ENCODE measurements at regions not wholly inside any gene's neighbourhood (a gene's known extent, or its start where the extent isn't known, plus 50 kb on each side); places are given as distances from the start of the nearest gene placed in this dataset.
"Not testable (repeated sequence)": the region's sequence is repeated elsewhere in the genome, so short reads cannot be mapped to it uniquely, and the experiment has no call there.

DNA sequence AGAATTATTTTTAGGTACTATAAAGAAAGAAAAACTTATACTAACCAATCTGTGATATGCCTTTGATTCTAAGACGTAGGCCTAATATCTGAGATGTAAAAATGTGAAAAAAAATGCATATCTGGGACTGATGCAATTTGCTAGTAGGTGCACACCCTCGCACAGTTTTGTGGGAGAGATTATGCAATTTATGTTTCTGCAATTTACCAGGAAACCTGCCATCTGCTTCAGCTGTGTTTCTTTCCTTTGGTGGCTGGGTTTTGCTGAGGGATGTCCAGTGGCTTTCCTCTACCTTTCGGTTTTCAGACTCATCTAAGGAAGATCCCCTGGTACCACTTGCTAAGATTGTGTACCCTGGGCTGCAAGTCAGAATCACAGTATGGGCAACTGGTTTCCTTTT is 186.9 kb downstream of the ZFP64 start:
- no peak for DNase-seq

DNA sequence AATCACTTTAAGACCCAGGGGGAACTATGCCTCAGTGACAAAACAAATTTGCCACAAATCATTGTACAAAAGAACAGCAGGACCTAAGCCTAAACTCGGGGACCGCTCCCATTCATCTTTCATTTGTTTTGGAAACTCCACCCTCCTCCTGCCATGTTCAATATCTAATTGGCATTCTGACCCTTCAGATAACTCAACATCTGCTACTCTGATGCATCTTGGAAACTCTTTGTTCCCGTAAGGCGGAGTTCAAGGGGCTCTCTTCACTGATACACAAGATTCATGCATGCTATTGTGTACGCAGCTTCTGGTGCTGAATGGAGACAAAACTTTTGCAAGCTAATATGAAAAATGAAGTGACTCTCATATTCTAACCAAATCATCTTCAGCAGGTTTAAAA is 187.6 kb downstream of the ZFP64 start:
- no peak for DNase-seq

DNA sequence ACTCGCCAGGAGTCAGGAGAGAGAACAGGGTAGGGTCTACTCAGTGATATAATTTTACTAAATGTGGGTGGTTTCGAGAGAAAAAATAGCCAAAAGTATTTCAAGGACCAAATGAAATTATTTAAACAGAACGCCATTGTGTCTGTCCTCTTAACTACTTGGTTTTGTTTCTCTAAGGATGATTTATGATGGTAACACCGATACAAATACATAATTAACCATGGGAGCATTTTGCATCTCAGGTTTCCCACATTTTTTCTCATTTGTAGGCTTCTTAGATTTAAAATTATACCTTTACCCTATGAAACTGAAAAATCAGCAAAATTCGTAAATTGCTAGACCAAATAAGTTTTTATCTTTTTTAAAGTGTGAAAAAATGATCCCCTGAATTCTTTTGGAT is 188.2 kb downstream of the ZFP64 start:
- DNase-seq: no peak

DNA sequence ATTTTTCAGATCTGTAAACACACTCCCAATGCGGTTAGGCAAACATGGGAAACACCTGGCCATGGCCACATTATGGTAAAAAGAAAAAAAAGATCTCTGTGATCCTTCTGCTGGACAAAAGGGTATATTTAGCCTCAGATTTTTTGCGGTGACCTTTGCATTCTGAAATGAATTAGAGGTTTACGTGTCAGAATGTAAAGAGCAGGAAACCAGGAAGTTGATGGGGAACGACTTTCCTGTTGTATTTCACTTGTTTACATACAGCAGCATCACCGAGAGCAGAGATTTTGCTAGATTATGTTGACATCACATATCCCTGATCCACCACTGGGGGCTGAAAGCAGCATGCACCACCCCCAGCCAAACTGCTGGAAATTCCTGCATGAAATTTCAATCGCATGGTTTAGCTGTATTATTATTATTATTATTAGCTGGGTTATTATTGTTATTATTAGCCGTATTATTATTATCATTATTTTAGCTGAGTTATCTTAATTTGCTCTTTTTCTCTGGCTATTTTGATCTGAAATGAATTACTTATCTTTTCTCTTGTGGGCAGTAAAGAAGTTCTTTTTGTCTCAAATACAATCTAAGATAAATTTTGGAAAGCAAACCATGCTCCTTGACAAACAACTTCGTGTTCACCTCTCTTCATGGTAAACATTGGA is 189.4 kb downstream of the ZFP64 start:
- DNase-seq: no peak

DNA sequence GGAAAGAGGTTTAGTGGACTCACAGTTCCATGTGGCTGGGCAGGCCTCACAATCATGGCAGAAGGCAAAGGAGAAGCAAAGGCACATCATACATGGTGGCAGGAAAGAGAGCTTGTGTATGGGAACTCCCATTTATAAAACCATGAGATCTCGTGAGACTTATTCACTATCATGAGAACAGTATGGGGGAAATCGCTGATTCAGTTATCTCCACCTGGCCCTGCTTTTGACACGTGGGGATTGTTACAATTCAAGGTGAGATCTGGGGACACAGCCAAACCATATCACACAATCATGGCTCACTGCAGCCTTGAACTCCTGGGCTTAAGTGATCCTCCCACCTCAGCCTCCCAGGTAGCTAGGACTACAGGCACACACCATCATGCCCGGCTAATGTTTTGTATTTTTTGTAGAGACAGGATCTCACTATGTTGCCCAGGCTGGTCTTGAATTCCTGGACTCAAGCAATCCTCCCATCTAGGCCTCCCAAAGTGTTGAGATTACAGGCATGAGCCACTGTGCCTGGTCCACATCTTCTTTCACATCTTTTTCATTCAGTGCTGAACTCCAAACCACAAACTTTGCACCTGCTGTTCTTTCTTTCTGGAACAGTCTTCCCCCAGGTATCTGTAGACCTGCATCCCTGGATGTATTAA is 194.2 kb downstream of the ZFP64 start:
- DNase-seq: not testable (repeated sequence)

DNA sequence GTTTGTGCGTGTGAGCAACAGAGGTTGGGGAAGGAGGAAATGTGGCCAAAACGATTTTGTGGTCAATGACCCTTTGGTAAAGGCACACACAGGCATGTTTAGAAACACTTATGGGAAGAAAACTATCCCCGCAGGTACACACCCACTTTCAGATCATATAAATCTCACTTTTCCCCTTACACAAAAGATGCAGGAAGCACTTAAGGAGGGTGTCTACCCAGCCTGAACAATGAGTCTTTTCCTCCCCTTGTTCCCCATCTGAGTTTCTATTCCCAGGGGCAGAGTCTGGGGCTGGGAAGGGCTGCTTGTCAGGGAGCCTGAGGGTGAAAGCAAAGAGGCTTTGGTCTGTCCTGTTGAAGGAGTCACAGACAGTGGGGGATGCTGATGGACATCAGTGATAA is 193.2 kb upstream of the SALL4 start:
- DNase-seq: no peak

DNA sequence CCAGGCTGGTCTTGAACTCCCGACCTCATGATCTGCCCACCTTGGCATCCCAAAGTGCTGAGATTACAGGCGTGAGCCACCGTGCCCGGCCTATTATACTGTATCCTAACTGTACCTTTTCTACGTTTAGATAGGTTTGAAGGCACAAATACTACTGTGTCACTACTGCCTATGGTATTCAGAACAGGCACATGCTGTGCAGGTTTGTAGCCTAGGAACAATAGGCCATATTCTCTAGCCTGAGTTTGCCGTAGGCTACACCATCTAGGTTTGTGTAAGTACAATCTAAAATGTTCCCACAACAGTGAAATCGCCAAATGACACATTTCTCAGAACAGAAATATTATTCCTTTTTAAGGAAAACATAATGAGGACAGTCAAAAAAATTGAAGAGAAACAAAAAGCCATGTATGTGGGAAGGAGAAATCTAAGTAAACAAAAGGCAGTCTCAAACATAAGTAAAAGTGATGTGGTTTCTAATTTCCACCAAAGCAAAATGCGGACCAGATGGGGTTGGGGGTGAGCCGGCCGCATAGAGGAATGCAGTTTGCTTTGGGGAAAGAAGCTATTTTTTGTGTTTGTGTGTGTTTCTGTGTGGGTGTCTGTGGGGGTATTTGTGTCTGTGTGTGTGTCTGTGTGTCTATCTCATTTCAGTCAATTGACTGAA is 192.6 kb upstream of the SALL4 start:
- no peak for DNase-seq

DNA sequence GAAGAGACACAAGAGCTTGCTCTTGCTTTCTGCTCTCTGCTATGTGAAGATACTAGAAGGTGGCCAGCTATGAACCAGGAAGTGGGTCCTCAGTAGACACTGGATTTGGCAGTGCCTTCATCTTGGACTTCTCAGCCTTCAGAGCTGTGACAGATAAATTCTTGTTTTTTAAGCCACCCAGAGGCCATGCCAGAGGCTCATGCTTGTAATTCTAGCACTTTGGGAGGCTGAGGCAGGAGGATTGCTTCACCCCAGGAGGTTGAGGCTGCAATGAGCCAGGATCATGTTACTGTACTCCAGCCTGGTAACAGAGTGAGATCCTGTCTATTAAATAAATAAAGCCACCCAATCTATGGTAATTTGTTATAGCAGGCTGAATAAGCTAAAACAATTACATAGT is 185.5 kb upstream of the SALL4 start:
- DNase-seq: no peak

DNA sequence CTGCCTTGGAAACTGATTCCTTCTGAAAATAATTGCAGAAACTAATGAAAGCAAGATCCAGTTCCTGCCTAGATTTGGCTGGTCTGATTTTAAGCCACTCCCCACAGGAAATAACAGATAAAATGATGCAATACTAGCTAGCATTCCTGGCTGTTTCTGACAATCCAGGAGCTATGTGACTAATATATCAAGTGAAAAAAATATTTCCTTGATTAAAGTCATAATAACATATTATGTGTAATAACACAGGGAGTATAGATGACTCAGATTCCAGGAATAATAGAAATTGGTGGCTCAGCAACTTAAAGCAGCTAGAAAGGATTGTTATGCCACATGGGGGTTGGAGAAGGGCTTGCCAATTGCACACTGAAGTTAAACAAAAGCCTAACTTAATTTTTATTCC is 182.7 kb upstream of the SALL4 start:
- DNase-seq: no peak

DNA sequence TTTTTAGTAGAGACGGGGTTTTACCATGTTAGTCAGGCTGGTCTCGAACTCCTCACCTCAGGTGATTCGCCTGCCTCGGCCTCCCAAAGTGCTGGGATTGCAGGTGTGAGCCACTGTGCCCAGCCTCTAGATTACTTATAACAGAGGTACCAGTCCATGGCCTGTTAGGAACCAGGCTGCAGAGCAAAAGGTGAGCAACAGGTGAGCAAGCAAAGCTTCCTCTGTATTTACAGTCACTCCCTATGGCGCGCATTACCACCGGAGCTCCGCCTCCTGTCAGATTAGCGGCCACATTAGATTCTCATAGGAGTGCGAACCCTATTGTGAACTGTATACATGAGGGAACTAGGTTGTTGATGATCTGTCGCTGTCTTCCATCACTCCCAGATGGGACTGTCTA is 178.0 kb upstream of the SALL4 start:
- DNase-seq: no peak

DNA sequence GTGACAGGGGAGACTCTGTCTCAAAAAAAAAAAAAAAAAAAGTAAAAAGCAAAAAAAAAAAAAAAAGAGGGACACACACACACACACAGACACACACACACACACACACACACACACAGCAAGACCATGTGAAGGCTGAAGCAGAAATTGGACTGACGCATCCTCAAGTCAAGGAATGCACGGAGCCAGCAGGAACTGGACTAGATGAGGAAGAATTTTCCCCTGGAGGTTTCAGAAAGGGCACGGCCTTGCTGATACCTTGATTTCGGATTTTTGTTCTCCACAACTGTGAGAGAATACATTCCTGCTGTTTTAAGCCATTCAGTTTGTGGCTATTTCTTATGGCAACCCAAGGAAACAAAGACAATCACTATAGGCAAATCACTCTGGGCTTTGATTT is 176.9 kb upstream of the SALL4 start:
- DNase-seq: no peak

DNA sequence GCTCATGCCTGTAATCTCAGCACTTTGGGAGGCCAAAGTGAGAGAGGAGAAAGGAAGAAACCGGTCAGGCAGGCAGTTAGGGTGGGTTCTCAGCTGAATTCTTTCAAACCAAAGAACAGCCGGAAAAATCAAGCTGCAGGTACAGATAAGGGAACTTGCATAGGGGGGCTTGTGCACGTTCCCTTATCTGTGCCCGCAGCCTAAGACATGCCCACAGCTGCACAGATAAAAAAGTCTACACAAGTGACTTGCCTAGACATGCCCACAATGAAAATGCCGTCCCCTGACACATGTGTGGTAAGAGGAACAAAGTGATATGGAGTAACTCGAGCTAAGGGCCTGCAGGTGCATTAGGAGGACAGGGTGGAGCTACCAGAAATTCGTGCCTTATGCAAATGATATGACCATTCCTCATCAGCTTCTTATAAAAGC is 175.8 kb upstream of the SALL4 start:
- no peak for DNase-seq

DNA sequence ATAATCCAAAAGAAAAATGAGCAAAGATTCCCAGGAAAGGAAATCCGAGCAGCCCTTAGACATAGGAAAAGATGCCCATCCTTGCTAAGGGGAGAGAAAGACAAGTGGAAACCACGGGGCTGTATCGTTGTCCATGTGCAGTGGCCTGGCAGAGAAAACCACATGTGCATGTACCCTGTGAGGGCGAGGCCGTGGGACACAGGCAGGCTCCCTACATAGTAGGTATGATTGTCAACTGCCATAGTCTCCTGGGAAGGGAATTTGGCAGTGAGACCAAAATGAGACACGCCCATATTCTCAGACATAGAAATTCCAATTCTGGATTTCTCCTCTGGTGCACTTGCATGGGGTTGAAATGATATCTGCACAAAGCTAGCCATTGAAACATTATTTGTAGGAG is 169.7 kb upstream of the SALL4 start:
- no peak for DNase-seq

DNA sequence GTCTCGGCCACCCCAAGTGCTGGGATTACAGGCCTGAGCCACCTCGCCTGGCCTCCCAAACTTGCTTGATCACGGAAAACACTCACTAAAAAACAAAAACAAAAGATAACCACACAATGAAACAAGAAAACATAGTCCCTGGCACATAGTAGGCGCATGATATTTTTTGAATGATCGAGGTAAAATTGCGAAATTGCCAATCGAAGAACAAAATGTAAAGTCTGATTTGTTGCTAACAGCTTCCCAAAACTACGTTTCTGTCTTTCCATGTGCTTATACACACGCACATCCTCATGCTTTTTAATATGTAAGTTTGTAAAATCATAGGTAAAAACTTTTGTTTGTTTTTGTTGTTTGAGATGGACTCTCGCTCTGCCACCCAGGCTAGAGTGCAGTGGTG is 168.5 kb upstream of the SALL4 start:
- DNase-seq: no peak

DNA sequence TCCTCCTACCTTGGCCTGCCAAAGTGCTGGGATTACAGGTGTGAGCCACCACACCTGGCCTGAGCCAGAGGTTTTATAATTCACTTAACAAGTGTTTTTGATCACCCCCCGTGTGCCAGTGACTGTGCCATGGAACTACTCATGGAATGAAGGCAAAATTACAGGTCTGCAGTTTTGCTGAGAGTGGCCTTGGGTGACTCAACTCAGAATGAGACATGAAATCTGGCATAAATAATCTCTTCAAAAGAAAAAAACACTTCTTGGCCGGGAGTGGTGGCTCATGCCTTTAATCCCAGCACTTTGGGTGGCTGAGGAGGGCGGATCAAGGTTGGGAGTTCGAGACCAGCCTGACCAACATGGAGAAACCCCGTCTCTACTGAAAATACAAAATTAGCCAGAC is 166.9 kb upstream of the SALL4 start:
- no peak for DNase-seq

DNA sequence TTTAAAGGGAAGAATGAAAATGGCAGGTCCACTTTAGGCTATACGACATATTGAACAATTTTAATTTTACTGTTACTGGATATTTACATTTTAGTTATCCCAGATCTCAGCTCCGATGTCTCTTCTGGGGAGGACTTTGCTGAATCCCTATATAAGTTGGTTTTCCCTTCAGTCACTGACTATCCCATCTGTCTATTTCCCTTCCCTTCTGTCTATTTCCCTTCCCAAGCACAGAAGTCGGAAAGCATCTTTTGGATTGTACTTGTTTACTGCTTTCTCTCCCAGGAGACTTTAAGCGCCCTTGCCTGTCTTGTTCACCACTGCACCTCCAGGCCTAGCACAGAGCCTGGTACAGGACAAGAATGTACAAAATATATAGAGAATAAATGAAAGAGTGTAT is 165.8 kb upstream of the SALL4 start:
- no peak for DNase-seq

DNA sequence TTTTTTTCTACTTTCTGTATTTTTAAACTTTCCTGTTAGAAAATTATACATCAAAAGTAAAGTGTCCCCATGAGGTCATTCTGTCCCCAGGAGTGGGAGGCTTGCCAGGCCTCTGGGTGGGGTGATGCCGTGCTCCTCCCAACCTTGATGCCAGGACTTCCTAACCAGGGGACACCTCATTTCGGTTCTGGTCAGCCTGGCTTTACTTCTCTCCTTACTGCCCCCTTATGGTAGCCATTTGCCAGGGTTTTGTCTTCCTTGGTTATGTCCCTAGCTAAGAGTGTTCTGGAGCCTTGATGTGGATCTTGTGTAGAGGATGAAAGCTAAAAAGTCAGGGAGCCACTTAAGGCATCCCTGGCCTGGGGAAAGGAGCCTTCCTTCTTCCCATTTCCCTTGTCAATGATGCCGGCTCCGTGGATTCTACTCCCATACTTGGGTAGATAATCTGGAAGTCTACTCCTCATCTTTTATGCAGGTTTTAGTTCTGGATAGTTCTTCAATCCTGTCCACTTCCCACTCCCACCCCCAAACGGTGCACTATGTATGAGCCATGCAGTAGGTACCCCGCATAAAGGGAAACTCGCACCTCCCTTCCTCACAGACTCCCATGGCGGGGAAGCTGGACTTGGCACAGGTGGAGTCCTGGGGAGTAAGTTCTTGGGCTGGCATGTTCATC is 164.1 kb upstream of the SALL4 start:
- DNase-seq: peak in 1 of 2 donors; percentile 11

DNA sequence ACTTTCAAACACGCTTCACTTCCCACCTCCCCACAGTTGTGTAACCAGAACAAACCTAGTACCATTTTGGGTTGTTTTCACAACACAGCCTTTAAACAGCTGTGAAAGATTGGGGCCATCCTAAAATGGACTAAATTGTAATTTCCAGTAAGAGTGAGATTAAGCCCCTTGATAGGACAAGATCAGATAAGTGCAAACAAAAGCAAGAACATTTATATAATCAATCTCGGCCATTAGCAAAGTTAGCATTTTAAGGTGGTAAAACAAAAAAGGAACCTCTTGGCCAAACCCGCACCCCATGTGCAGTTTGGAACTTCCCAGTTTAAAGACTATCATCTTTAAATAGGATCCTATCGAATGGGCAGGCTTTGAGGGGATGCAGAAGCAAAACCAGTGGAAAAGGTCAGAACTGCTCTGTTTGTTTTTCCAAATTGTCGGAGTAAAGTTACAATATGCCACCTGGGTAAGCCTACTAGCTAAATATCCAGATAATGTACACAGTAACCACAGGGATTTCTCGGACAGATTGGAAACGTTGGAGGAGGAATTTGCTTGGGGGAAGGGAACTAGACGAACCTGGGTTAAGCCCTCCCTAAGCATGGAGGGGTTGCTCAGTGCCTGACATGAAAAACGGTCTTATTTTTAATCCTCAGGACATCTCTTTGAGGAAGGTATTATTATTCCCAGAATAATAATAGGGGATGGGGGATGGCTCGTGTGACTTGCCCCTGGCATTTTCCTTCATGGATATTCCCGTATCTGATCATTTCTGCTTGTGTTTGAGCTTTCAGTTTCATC is 159.8 kb upstream of the SALL4 start:
- no peak for DNase-seq

DNA sequence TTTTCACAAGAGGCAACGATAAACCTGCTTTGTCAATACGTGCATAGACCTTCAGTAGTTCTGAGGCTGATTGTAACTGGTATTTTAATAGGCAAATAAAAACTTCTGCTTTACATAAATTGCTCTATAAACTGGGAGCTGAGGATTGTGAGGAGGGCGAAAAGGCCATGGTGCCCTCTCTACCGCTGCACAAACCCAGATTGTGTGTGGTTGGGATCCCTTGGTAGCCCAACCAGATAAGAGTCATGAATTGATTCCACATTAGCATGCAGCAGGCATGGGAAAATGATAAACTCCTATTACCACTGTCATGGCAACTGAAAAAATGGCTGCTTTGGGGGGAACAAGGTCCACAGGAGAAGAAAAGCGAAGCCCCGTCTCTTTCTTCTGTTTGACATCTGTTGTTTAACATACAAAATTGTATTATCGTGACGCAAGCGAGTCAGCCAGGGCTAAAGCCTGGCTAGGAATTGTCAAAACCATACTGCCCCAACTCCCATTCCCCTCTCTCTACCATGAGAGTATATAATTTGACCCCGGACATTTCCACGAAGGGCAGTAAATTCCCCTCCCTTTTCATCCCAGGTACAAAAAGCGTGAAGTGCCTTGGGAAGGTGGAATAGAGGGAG is 157.8 kb upstream of the SALL4 start:
- DNase-seq: no peak

DNA sequence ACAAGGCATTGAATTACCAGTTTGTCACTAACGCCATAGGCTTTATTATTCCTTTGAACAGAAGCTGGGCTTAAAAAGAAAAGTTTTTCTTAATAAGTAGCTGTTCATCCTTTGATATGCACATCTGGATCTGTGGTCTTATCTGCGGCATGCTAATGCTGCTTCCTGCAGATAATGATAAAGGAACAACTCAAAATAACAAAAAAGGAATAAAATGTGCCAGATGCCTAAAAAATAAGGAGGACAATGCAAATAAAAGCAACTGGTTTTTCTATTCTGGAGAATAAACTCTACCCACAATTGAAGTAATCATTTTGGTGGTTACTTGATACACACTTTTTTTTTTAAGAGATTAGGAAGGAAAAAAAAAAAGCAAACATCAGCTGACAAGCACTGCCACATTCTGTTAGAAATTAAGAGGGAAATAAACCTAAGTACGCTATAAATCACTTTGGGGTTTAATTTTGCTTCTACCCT is 156.8 kb upstream of the SALL4 start:
- DNase-seq: no peak

DNA sequence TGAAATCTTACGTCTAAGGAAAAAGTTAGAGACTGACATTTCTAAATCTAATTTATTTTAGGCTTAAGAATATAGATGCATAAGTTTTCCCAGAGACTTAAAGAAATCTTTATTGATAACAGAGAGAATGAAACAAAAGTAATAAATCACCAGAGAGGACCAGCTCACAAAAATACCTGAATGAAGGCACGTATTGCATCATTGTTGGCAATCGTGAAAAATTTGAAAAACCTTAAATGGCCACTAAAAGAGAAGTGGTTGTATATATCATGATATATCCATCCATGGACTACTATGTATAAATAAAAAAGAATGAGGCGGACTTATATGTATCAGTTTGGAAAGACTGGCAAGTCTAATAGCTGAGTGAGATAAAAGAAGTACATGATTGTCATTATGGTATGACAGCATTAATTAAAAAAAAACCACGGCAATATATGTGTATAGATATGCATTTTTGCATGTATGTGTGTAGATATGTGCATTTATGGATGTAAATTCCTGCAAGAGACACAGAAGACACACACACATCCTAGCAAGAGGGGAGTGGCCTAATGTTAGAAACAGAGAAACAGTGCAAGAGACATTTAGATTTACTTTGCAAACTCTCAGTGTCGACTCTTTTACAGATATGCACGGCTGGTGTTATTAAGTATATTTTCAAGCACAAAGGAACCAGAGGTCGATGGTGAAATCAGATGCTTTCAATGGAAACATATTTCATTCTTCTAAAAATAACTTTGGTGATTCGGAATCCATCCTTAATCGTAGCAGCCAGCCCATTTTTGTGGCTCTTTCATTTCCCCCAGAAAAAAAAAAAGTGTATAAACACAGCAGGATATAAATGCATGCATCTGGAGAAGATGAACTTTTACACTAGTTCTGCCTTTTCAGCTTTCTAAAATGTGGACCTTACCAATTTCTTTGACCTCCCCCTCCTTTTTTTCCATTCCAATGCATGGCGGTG is 156.1 kb upstream of the SALL4 start:
- no peak for DNase-seq
